ENCODE measurements at regions not wholly inside any gene's neighbourhood (a gene's known extent, or its start where the extent isn't known, plus 50 kb on each side); places are given as distances from the start of the nearest gene placed in this dataset.
"Not testable (repeated sequence)": the region's sequence is repeated elsewhere in the genome, so short reads cannot be mapped to it uniquely, and the experiment has no call there.

- peak; percentile 57 to 63 for DNase-seq
- TF ChIP-seq POLR2AphosphoS5 (IDR thresholded peaks at IDR 0.05) = no peak
- peak in 4 of 7 experiments; percentile 35 to 55 (median 40) for TF ChIP-seq CTCF (IDR thresholded peaks at IDR 0.05)
- Histone ChIP-seq H3K9me3 (no peaks in the 10 kb centered on the region), H3K27ac (no peak overlapping the region), H3K27me3 (peaks cover 0 to 4% (median 0%) of the 10 kb centered on the region in 3 donors), H3K4me1 (no peaks in the 10 kb centered on the region), H3K4me3 (no peak overlapping the region), H3K36me3 (no peaks in the 10 kb centered on the region)
- WGBS, 5 donors = 13 to 28% (median 20%) methylated on average over 4 of the region's 4 CpGs
- intact Hi-C loops (cut with DNase I; ENCODE audit: low total_unique reads) = no loop called here
Observed at GRCh38 chr14:21852061-21852664, 178.5 kb upstream of the OR4E1 start.

GRCh38 chr14:21846902-21847301 lies 173.3 kb upstream of the OR4E1 start:
- H3K27ac ChIP-seq; H3K4me3 ChIP-seq; intact Hi-C loops (cut with DNase I; ENCODE audit: low total_unique reads); DNase-seq; H3K9me3 ChIP-seq; H3K4me1 ChIP-seq; H3K36me3 ChIP-seq; H3K27me3 ChIP-seq: not testable (repeated sequence)
- 63 to 73% (median 67%) methylated on average over 10 to 11 of the region's 11 CpGs for WGBS, 5 donors

GRCh38 chr14:21846227-21846885 lies 172.7 kb upstream of the OR4E1 start:
- H3K27ac ChIP-seq = no peak overlapping the region
- H3K9me3 ChIP-seq = no peaks in the 10 kb centered on the region
- DNase-seq = peak; percentile 16 to 40
- peaks cover 0 to 3% (median 0%) of the 10 kb centered on the region in 3 donors for H3K27me3 ChIP-seq
- TF ChIP-seq CTCF (IDR thresholded peaks at IDR 0.05) = peak in 2 of 7 experiments; percentile 36 to 40
- TF ChIP-seq EP300 (IDR thresholded peaks at IDR 0.05) = no peak
- no peaks in the 10 kb centered on the region for H3K36me3 ChIP-seq
- H3K4me1 ChIP-seq = no peaks in the 10 kb centered on the region
- H3K4me3 ChIP-seq = no peak overlapping the region
- 28 to 40% (median 31%) methylated on average over 11 to 13 of the region's 13 CpGs for WGBS, 5 donors
- intact Hi-C loops (cut with DNase I; ENCODE audit: low total_unique reads) = no loop called here

- Histone ChIP-seq H3K9me3 (peaks cover 0 to 4% (median 2%) of the 10 kb centered on the region in 4 donors), H3K36me3 (no peaks in the 10 kb centered on the region), H3K4me1 (no peaks in the 10 kb centered on the region), H3K27me3 (peaks cover 0 to 6% (median 3%) of the 10 kb centered on the region in 3 donors), H3K27ac (no peak overlapping the region), H3K4me3 (no peak overlapping the region)
- DNase-seq = no peak
- intact Hi-C loops (cut with DNase I; ENCODE audit: low total_unique reads) = no loop called here
- WGBS, 5 donors = 3 to 24% (median 21%) methylated on average over 4 of the region's 4 CpGs
- TF ChIP-seq POLR2A (IDR thresholded peaks at IDR 0.05) (no peak), CTCF (IDR thresholded peaks at IDR 0.05) (no peak), POLR2AphosphoS5 (IDR thresholded peaks at IDR 0.05) (no peak), EP300 (IDR thresholded peaks at IDR 0.05) (no peak)
Observed at GRCh38 chr14:21840765-21841164, 167.1 kb upstream of the OR4E1 start.

GRCh38 chr14:21833836-21834235 lies 160.2 kb upstream of the OR4E1 start:
- Histone ChIP-seq H3K27me3 (peaks cover 0 to 18% (median 0%) of the 10 kb centered on the region in 3 donors), H3K27ac (no peak overlapping the region), H3K36me3 (no peaks in the 10 kb centered on the region), H3K4me3 (no peak overlapping the region), H3K9me3 (peaks cover 0 to 14% (median 11%) of the 10 kb centered on the region in 4 donors), H3K4me1 (no peaks in the 10 kb centered on the region)
- no peak for DNase-seq
- intact Hi-C loops (cut with DNase I; ENCODE audit: low total_unique reads) = no loop called here
- 52 to 71% (median 61%) methylated on average over 4 of the region's 4 CpGs for WGBS, 5 donors
- TF ChIP-seq CTCF (IDR thresholded peaks at IDR 0.05) (no peak), POLR2A (IDR thresholded peaks at IDR 0.05) (no peak), EP300 (IDR thresholded peaks at IDR 0.05) (no peak), POLR2AphosphoS5 (IDR thresholded peaks at IDR 0.05) (no peak)
